IMR-90 (cell line): ENCODE measurements at regions not wholly inside any gene's neighbourhood (a gene's known extent, or its start where the extent isn't known, plus 50 kb on each side); places are given as distances from the start of the nearest gene placed in this dataset.

Experiments used
- CEBPB ChIP-seq: IDR thresholded peaks from 2 replicates; pipeline ENCODE4 v1.6.1; 2012; ENCODE audit warnings: low read depth, low read length, improper control_type of control experiment
- CTCF ChIP-seq: conservative IDR thresholded peaks from 2 replicates; pipeline ENCODE4 v1.5.1; 2012; ENCODE audit warnings: mild to moderate bottlenecking, low read depth, low read length, improper control_type of control experiment
- FOS ChIP-seq: fragments of 150-350 bp; IDR thresholded peaks from 2 replicates; pipeline ENCODE4 v1.6.1; 2016; ENCODE audit warnings: low read depth, low read length
- NFE2L2 ChIP-seq: fragments of 150-350 bp; IDR thresholded peaks from 2 replicates; pipeline ENCODE4 v1.6.1; 2016; ENCODE audit warnings: low read depth, mild to moderate bottlenecking, low read length
- POLR2A ChIP-seq: IDR thresholded peaks from 2 replicates; pipeline ENCODE4 v1.6.1; 2012; ENCODE audit warnings: mild to moderate bottlenecking, low read depth, low read length
- RAD21 ChIP-seq: IDR thresholded peaks from 2 replicates; pipeline ENCODE4 v1.6.1; 2012; ENCODE audit warnings: low read length, improper control_type of control experiment
- SMC3 ChIP-seq: fragments of 150-350 bp; IDR thresholded peaks from 2 replicates; pipeline ENCODE4 v1.6.1; 2016; ENCODE audit warnings: low read depth, mild to moderate bottlenecking, antibody characterized with exemption, low read length, moderate library complexity
- USF2 ChIP-seq: fragments of 150-350 bp; IDR thresholded peaks from 2 replicates; pipeline ENCODE4 v1.6.1; 2017; ENCODE audit warnings: mild to moderate bottlenecking, antibody characterized with exemption, low read length, low read depth

- TF ChIP-seq CEBPB, result no peak
- no peak for TF ChIP-seq CTCF
- no peak for TF ChIP-seq POLR2A
- TF ChIP-seq SMC3, result no peak
- TF ChIP-seq RAD21, result no peak
- TF ChIP-seq FOS, result no peak
- TF ChIP-seq USF2, result no peak
- no peak for TF ChIP-seq NFE2L2
These were observed 154.1 kb upstream of the SYT10 start for GRCh38 chr12:33593753-33594152.
